HG02840 (cell line): ENCODE measurements at regions not wholly inside any gene's neighbourhood (a gene's known extent, or its start where the extent isn't known, plus 50 kb on each side); places are given as distances from the start of the nearest gene placed in this dataset.

Experiments
- ATAC-seq: cut with Tn5 transposase; IDR thresholded peaks from one replicate; pipeline ENCODE4 v1.9.1; 2021; ENCODE audit warnings: mild to moderate bottlenecking, moderate library complexity, moderate number of reproducible peaks; ENCODE audit not compliant: unreplicated experiment, low FRiP score

DNA sequence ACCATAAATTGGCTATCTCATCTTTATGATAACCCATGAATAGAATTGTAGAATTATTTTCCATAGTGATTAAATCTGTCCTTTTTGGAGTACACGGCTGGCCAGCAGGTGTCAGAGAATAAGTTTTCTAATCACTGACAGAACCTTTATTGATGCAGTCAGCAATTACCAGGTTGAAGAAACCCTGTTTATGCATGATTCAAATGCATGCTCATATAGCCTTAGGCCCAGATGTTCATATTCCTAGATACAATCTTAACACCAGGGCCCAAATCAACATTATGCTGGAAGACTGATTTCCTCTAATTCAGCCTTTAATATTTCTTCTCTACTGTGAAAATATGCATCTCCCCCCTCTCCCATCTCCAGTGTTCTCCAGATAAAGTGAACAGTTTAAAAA is 243.5 kb upstream of the DCBLD2 start:
- ATAC-seq: no peak

DNA sequence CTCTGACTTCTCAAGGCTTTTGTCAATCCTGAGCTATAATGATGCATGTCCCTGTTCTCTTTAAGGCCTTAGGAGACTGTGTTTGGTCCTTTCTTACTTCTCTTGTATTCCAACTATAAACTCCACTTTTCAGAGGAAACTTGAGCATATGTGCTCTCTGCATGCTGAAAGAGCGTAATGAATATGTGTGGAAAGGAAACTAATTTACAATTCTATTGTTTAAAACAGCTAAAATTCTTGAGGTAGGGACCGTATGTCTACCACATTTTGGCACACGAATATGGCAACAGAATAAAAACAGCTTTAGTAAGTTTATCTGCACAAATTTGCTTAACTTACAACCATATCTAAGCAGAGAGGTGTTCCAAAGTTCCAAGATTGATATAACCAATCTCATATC is 242.0 kb upstream of the DCBLD2 start:
- ATAC-seq: no peak

DNA sequence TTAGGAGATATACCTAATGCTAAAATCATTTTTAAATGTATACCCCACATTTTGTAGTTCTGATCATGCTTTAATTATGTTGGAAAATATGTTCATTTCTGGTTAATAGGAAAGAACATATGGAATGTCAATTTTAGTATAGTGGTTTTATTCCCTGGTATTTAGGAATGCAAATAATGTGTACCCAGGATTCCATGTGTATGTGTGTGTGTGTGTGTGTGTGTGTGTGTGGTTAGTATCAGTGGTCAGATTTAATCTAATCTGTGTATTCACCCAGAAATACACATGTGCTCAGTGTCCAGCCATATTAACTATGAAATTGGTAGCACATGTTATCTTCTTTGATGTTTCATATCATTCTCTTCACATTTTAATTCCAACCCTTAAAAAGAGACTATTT is 233.5 kb upstream of the DCBLD2 start:
- no peak for ATAC-seq

DNA sequence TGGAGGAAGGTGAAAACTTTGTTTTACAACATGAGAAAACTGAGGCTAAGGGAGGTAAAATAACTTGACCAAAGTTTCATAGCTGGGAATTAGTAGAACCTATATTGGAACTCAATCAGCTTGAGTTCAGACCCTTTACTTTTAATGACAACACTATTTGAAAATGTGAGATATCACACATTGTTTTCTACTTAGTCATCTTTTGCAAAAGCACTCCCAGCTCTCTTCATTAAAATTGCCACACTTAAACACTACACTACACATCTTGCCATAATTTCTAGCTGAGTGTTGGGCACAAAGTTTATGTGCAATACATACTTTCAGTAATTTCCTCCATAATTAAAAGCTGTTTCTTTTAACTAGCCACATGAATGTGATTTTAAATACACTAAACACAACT is 230.4 kb upstream of the DCBLD2 start:
- no peak for ATAC-seq

DNA sequence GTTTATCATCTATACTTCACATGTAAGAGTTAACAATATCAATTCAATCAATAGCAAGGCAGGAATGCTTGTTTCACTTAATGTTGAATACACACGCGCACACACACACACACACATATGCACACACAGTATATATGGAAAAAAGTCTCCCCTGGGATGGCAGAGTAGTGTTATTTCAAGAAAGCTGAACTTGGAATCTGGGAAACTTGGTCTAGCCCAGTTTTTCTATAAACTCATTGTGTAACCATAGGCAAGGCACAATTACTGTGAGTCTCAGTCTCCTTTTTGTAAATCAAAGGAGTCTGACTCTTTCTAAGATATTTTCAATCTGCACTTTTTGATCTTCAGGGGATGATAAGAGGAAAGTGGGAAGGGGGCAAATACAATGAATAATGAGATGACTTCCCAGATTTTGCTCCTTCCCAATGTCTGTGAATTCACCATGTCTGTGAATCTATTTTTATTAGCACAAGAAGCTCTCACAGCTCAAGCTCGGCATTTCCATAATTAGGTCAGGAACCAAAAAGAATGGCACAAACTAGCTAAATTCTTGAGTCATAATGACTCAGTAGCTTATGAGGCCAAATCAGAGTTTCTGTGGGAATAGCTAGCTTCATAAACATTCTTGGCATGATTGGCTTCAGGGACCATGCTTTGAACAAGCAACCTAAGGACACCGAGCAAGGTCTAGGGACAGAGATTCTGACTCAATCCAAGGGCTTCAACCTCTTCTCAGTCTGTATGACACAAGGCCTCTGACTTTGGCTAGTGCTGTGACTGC is 227.4 kb upstream of the DCBLD2 start:
- ATAC-seq: no peak

DNA sequence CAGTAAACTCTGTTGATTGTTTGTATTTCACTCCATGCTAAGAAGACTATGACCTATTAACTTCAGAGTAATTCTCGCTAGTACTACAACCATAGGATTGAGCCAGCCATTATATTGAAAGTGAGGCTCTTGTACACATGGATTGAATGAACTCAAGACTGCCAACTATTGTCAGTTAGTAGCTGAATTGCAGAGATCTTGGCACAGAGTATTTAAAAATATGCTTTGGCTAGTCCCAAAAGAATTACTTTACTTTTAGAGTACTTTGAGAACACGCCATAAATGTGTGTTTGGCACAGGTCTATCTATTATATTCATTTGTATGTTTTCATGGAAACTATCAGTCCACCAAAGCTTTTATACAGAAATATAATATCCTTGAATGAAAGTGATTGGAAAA is 226.7 kb upstream of the DCBLD2 start:
- no peak for ATAC-seq

DNA sequence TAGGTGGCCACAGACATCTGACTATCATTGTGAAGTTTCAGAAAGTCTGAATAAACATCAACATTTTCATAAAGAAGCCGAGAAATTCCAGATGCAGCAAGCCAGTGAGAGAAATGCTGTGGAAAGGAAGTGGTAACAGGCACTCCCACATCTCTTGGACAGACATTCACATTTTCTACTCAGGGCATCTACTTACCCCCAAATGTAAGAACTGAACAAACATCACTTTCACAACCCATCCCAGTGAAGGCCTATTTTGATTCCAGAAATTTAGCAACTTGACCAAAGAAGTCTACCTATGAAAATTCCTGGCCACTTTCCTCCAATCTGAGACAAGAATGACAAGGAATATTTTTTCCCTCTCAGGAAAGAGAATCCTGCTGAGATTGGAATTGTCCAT is 224.8 kb upstream of the DCBLD2 start:
- no peak for ATAC-seq

DNA sequence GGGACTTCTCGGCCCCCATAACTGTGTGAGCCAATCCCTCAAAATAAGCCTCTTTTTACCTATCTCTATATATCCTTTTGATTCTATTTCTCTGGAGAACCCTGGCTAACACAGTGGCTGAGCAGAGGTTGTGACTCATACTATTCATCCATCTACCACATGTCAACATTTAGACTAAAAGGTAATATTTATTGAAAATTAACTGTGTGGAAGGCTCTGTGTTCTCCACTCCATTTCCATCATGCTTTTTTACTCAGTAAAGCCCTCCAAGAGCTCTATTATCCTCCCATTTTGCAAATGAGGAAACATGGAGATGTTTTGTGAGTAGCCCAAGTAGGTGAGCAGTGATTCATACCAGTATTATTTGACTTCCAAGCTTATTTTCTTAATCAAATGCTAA is 217.9 kb upstream of the DCBLD2 start:
- no peak for ATAC-seq

DNA sequence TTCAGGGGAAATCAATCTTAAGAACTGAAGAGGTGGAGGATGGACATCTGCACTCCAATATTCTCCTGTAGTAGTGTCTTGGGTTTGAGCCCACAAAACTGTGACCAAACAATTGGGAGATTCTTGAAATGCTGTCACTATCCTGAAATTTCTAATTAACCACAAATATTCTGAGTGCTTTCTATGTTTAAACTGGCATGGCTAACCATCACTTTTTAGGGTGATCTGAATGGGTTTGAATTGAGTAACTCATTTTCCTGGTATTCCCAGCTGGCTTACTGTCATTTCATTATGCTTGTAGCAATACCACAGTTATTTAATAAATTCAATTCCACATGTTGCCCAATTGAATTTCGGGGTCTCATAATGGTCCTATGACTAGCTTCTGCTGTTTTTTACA is 216.9 kb upstream of the DCBLD2 start:
- ATAC-seq: no peak

DNA sequence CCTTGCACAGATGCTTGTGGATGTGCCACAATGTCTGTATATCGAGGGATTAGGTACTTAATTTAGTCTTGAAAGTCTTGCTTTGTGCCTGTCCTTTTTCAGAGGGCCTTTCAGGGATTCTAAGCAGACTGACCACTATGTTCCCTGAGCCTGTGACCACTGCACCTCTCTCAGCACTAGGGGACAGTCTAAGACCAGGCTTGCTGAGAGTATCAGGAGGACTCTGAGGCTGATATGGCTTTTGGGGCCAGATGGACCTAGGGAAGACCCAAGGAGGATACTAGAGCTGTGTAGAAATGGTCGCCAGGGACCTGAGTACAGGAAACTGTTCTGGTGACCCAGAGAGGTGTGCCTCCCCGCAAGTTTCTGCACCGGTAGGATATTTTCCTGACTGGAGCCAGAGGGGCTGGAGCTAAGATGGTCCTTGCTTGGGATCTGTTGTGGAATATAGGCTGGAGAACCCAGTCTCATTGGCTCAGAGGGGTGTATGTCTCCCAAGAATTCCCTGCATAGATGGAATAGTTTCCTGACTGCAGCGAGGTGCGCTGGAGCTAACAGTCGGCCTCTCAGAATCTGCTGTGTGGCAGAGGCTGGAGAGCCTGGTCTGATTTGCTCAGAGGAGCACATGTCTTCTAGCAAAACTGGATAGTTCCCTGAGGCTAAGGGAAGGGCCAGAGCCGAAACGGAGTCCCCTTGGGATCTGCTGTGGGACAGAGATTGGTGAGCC is 213.2 kb upstream of the DCBLD2 start:
- ATAC-seq: no peak

DNA sequence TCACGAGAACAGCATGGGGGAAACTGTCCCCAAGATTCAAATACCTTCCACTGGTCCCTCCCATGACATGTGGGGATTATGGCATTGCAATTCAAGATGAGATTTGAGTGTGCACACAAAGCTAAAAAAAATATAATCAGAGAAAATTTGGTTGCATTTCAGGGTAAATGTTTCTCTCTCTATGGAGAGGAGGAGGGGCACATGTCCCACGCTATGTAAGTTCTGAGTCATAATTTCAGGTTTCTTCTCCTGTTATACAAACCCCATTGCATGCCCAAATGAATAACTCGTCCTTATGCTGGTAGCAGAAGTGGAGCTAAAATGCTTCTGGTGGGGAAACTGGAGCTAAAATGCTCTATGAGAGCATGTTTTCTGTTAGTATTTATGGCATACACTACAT is 209.7 kb upstream of the DCBLD2 start:
- ATAC-seq: no peak

DNA sequence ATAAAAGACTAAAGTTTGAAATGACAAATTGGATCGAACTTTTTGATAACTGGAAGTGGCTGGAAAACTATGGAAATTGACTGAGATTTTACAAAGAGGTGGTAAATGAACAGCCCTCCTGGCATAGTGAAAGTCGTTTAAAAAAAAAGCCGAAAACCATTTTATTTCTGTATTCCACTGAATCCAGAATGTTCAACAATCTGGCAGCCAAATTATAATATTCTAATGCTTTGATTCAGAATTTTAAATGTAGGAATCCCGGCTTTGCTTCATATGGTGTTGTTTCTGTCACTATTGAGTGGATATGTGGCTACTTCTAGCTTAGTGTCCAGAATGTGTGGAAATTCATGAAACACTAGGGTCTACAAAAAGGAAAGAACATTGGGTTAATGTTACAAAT is 208.9 kb upstream of the DCBLD2 start:
- no peak for ATAC-seq

DNA sequence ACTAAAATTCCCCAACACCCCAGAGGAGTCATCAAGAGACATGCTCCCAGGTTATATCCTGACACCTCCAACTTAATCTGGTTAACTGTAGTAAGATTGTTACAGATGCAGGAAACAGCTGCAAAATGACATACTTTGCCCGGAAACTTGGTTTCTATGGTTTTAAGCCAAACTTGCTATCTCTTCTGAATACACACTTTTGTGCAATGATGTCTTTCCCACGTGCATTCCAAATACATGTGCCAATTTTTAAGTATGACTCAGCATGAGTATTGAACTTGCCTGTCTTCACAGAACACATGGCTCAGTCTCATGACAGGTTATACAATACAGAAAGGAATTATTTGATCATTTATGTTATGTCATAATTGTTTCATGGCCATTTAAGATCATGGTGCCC is 207.0 kb upstream of the DCBLD2 start:
- ATAC-seq: no peak

DNA sequence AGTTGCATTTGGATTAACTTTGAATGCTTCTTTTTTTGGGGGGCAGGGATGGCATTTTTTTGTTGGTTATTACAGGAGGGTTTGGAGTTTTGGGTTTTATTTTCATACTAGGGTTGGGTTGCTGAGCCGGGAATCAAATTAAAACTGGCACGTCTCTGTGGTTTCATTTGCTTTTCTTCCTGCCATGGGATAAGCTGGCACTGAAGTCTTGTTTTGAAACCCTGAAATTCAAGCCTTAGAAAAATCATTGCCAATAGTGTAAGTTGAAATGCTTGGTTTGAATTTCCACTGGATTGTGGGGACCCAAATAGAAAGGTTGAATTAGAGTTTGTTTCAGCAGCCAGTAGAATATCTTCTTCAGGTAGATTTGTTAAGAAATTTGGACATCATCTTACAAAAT is 193.1 kb upstream of the DCBLD2 start:
- no peak for ATAC-seq

DNA sequence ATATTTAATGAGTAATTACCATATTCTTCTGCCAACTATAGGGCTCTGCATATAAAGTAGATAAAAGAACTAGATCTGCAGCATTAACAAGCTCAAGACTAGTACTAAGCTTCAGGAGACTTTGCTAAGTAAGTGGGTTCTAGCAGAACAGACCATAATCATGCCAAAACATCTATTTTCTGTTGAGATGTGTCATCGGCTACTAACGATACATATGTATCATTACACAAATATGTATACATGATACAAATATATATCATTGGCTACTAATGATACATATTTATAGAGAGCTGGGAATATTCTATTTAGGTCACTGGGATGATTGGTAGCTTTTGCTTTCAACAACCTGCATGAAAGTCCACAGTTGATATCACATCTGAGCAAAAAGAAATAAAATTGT is 185.8 kb upstream of the DCBLD2 start:
- ATAC-seq: no peak

DNA sequence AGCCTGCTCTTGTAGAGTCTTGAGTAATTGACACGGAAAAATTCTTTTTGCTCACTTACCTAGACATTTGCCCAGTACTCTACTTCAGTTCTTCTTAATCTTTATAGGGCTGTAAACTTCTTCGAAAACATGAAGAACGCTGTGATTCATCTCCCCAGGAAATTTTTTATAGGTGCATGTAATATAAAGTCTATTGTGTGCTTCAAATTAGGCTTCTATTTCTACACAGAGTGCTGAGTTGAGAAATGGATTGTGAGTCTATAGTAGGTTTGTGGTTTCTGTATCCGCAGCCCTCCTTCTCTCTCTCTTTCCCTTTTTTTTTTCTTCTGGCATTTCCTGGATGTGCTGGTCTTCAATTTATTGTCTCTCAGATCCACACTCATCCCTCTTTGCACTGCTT is 183.3 kb upstream of the DCBLD2 start:
- no peak for ATAC-seq

DNA sequence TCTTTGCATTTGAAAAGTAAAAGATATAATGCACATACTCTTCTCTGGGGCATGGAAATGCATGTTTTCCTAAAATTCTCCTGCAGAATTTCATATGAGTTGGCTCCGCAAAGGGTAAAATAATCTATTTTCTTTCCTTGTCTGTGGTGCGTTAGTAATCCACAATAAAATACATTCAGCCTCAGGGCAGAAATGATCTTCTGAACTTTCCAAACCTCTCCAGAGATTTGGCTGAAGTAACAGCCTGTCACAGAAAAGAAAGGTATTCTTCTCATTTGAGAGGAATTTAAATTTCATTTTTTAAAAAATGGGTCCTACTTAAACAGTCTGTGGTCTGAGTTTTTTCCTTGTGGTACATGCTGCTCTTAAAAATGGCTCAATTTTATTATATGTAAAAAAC is 182.7 kb upstream of the DCBLD2 start:
- ATAC-seq: no peak

DNA sequence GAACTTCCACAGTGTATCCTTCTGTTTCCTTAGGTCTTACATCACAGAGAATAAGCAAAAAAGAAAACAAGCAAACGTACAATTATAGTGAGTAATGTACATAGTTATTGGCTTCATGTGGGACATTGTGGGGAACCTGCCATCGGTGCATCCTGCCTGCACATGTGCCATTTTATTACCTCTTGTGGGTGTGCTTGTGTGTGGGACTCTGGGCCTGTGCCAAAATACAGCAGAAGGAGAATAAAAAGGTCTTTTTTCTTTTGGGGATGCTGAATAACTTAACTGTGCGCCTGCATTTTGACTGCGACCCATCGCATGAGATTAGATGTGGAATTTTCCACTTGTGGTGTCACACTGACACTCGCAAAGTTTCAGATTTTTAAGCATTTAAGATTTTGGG is 169.6 kb upstream of the DCBLD2 start:
- ATAC-seq: no peak

DNA sequence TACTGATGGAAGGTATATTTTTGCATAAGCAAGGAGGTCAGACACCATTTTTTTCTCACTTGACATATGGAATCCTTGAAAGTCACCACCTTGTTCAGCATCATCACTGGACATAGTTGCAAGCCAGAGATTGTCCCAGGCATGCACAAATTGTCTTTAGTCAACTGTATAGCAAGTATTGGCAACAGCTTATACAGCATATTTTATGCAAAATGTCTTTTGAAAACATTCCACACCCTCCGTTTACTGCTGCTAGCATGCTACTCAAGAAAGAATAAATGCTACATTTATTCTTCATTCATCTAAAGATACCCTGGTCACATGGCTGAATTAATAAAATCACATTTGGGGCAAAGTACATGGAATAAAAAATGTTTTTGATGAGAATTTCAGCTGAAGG is 168.5 kb upstream of the DCBLD2 start:
- ATAC-seq: no peak

DNA sequence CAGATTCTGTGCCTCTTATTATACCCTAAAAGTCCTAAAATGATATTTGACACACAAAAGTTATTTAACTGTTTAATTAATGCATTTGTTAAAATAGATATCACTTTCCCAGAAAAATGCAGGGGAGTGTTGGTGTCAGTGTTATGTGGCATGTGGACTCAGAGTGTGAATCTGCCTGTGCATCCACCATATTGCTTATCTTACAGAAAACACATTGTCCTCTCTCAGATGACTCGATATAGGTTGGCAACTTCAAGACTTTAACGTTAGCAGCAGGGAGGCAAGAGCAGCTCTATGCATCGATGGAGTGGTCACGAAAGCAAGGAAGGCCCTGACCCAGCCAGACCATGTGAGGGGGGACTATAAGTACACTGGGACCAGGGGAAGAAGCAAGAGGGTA is 165.4 kb upstream of the DCBLD2 start:
- ATAC-seq: no peak

DNA sequence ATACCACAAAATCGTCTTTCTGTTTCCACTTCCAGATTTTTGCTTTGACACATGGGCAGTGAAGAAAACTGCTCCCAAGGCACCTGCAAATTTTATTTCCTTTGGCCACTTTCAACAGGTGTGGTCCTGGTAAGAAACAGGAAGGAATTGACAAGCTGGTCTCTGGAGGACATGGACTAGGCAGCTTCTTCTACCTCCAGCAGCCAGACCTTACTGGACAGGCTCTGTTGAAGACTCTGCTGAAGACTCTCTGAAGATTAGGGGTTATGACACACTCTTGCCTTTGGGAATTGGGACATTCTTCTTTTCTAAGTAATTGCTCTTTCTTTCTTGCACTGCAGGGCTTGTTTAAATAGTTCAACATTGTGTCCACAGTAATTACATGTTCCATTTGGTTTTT is 147.7 kb upstream of the DCBLD2 start:
- no peak for ATAC-seq

DNA sequence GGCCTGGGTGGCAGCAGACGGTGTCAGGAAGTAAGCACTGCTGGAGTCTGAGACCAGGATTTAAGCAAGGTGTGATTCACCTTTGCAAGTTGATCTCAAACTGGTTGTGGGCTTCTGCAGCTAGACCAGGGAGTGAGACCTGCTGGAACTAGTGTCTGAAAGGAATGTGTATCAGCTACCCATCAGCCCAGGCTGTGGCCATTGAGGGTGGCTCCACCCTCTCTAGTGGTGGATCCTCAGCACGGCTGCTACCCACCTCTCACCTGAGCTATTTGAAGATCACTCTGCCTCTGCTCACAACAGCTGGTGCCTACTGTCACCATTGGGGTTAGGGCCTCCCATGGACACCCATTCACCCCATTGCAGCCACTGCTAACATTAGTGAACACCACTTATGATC is 140.3 kb upstream of the DCBLD2 start:
- ATAC-seq: no peak
